GM12874 (cell line): ENCODE measurements at regions not wholly inside any gene's neighbourhood (a gene's known extent, or its start where the extent isn't known, plus 50 kb on each side); places are given as distances from the start of the nearest gene placed in this dataset.

Experiments used
- TF ChIP-seq, protein P1 (sequence below): IDR thresholded peaks from 2 replicates; pipeline ENCODE4 v1.5.1; 2011; ENCODE audit warnings: low read depth, mild to moderate bottlenecking, control low read depth, low read length, moderate library complexity; ENCODE audit not compliant: insufficient read depth

DNA sequence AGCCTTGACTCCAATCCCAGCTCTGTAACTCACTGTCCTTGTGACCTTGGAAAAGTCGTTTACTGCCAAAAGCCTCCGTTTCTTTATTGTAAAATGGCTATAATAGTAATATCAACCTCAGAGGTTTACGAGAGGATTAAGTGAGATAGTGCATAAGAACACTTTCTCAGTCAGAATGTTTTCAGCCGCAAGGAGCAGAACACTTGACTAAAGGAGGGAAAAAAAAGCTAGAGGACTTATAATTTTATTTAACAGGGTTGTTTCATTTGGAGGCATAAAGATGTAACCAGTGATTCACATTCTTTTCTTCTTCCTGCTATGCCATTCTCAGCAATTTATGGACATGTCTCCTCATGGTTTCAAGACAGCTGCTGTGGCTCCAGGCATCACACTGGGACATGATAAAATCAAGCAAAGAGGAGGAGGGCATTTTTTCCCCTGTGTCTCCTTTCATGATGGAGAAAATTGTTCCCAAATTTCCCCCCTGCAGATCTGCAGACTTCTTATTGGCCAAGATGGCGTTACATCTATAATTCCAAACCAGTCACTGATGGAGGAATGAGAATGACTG is 143.0 kb upstream of the PTPN1 start:
- TF ChIP-seq, protein P1, sequence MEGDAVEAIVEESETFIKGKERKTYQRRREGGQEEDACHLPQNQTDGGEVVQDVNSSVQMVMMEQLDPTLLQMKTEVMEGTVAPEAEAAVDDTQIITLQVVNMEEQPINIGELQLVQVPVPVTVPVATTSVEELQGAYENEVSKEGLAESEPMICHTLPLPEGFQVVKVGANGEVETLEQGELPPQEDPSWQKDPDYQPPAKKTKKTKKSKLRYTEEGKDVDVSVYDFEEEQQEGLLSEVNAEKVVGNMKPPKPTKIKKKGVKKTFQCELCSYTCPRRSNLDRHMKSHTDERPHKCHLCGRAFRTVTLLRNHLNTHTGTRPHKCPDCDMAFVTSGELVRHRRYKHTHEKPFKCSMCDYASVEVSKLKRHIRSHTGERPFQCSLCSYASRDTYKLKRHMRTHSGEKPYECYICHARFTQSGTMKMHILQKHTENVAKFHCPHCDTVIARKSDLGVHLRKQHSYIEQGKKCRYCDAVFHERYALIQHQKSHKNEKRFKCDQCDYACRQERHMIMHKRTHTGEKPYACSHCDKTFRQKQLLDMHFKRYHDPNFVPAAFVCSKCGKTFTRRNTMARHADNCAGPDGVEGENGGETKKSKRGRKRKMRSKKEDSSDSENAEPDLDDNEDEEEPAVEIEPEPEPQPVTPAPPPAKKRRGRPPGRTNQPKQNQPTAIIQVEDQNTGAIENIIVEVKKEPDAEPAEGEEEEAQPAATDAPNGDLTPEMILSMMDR: no peak

GRCh38 chr20:50367739-50368375 is 142.3 kb upstream of the PTPN1 start:
- TF ChIP-seq, protein P1: no peak

GRCh38 chr20:50368386-50368785 is 141.8 kb upstream of the PTPN1 start:
- TF ChIP-seq, protein P1: no peak

DNA sequence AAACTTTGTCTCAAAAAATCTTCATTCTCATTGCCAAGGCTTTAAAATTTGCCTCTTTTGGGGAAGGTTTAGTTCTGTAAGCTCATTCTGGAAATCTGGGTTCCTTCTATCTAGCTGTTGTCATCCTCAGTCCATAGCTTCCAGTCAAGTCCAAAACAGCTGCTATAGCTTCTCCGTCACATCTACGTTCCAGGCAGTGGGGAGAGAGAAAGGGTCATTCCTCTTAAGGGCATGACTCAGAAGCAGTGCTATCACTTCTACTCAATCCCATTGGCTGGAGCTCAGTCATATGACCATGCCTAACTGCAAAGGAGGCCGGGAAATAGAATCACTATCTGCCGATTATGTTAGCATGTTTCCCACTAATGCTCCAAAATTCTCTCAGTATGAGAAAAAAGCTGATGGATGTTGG is 141.4 kb upstream of the PTPN1 start:
- TF ChIP-seq, protein P1: no peak

DNA sequence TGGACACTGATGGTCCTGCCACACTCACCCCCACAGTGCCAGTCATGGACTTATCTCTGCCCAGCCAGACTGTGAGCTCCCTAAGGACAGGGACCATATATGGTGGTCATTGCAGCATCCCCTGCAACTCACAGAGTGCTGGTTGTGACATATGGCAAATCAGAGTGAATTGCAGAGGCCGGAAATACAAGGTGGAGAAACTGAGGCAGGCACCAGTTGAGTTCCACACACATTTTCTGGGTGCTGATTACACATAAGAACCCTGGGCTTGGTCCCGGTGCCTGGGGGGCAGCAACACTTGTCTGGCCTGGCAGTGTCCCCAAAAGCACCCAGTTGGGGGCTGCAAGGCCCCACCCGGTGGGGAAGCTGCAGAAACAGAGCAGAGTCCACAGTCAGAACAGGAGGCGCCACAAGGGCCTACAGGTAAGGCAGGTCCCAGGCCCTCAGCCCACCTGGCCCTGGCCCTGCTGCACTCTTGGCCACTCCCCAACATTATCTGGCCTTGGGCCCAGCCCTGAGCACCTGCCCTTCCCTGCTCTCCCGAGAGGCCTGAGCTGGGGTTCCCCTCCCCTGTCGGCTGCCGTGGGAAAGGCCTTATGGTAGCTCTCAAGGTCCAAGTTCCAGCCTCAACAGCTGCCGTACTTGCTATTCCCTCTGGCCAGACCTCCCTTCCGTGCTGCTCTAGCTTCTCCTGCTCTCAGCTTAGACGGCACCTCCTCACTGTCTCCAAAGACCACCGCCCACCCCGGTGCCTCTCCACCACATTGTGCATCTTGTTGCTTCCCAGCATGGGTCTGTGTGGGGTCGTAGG is 140.8 kb upstream of the PTPN1 start:
- TF ChIP-seq, protein P1: no peak

DNA sequence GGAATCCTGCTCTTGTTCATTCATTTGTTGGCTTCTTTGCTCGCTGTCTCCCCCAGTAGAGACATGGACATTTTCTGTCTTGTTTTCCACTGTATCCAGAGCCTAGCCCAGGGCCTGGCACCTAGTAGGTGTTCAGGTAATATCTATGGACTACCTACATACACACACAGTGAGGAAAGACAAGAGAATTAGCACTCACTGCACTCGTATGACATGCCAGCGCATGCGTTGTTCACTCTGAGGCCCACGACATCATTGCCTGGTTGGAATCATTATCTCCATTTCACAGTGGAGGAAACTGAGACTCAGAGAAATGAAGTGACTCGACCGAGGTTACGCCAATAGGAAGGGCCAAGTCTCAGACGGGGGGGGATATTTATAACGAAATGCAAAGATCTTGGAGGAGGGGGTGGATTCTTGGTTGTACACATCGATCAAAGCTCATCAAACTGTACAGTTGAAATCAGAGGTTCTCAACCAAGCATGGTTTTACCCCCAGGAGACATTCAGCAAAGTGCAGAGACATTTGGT is 140.1 kb upstream of the PTPN1 start:
- TF ChIP-seq, protein P1: no peak
